Islet precursor cell (in vitro differentiated cells): ENCODE measurements at regions not wholly inside any gene's neighbourhood (a gene's known extent, or its start where the extent isn't known, plus 50 kb on each side); places are given as distances from the start of the nearest gene placed in this dataset.
"Not testable (repeated sequence)": the region's sequence is repeated elsewhere in the genome, so short reads cannot be mapped to it uniquely, and the experiment has no call there.

Experiments
- DNase-seq: peaks from one replicate; pipeline ENCODE4 v3.0.0-alpha.2; 2018

- no peak for DNase-seq
These were observed 54.3 kb upstream of the CREB3L1 start for GRCh38 chr11:46223252-46223513.

- no peak for DNase-seq
These were observed 54.8 kb upstream of the CREB3L1 start for GRCh38 chr11:46222490-46223251.

- DNase-seq, result no peak
These were observed 57.1 kb upstream of the CREB3L1 start for GRCh38 chr11:46220313-46220712.

GRCh38 chr11:46216765-46217089, 60.7 kb upstream of the CREB3L1 start:
- no peak for DNase-seq

- DNase-seq, result peak; percentile 70
These were observed 61.3 kb upstream of the CREB3L1 start for GRCh38 chr11:46216019-46216764.

- no peak for DNase-seq
These were observed 62.1 kb upstream of the CREB3L1 start for GRCh38 chr11:46215208-46215931.

- no peak for DNase-seq
These were observed 64.7 kb upstream of the CREB3L1 start for GRCh38 chr11:46212720-46213119.

- no peak for DNase-seq
These were observed 66.6 kb upstream of the CREB3L1 start for GRCh38 chr11:46210856-46211255.

GRCh38 chr11:46210133-46210636, 67.3 kb upstream of the CREB3L1 start:
- DNase-seq, result no peak

- DNase-seq, result not testable (repeated sequence)
These were observed 67.8 kb upstream of the CREB3L1 start for GRCh38 chr11:46209624-46210023.

GRCh38 chr11:46208803-46209202, 68.7 kb upstream of the CREB3L1 start:
- no peak for DNase-seq

GRCh38 chr11:46207270-46207669, 70.2 kb upstream of the CREB3L1 start:
- DNase-seq, result no peak

- DNase-seq, result not testable (repeated sequence)
These were observed 73.0 kb upstream of the CREB3L1 start for GRCh38 chr11:46204415-46204814.

- DNase-seq, result no peak
These were observed 73.7 kb upstream of the CREB3L1 start for GRCh38 chr11:46203746-46204145.

- no peak for DNase-seq
These were observed 74.6 kb upstream of the CREB3L1 start for GRCh38 chr11:46202696-46203391.

GRCh38 chr11:46202149-46202548, 75.3 kb upstream of the CREB3L1 start:
- DNase-seq, result peak; percentile 62

- peak; percentile 50 for DNase-seq
These were observed 76.8 kb upstream of the CREB3L1 start for GRCh38 chr11:46200537-46201281.

GRCh38 chr11:46198245-46199240, 77.3 kb upstream of the PHF21A start:
- DNase-seq, result peak; percentile 31

GRCh38 chr11:46197421-46197820, 76.2 kb upstream of the PHF21A start:
- no peak for DNase-seq

- no peak for DNase-seq
These were observed 66.8 kb upstream of the PHF21A start for GRCh38 chr11:46188017-46188416.

- DNase-seq, result no peak
These were observed 62.6 kb upstream of the PHF21A start for GRCh38 chr11:46183819-46184218.
